Vagina (tissue), 2 donors: ENCODE measurements at regions not wholly inside any gene's neighbourhood (a gene's known extent, or its start where the extent isn't known, plus 50 kb on each side); places are given as distances from the start of the nearest gene placed in this dataset.

Source experiments
- POLR2A ChIP-seq, 2 donors: fragments of 450-650 bp; IDR thresholded peaks; one replicate each; pipeline ENCODE4 v1.6.1; 2017; ENCODE audit warnings: antibody characterized with exemption in 2 of 2, mild to moderate bottlenecking in 2 of 2, moderate library complexity in 2 of 2
- POLR2AphosphoS5 ChIP-seq, 2 donors: sonication (generic); formaldehyde crosslinking; IDR thresholded peaks; one replicate each; pipeline ENCODE4 v1.9.0; 2017; ENCODE audit warnings: antibody characterized with exemption in 2 of 2, mild to moderate bottlenecking in 2 of 2, low read depth in 1 of 2; ENCODE audit not compliant: insufficient read depth in 1 of 2
- TF ChIP-seq, protein P1 (sequence below), 3 experiments: fragments of 450-650 bp in 2 of 3; fragments of 200-600 bp in 1 of 3; sonication (generic) in 1 of 3; IDR thresholded peaks; one replicate each; pipeline ENCODE4 v1.5.1; 2017 to 2019; ENCODE audit warnings: antibody characterized with exemption in 3 of 3, mild to moderate bottlenecking in 2 of 3, moderate library complexity in 2 of 3

DNA sequence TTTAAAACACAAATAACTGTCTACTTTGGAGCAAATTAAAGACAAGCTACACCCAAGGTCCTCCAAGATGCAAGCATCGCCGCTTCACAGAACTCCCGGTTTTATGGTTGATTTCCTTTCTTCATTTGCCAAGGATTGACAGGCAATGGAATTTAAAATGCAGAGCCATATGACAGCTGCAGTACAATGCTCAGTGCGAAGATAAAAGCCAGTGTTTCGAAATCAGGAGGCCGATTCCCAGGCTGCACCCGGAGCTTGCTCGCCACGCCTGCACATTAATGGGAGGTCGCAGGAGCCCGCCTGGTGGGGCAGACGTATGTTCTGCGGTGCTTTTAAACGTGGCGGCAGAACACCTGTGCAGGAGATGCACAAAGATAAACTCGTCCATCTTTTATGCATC, 727.6 kb upstream of the SOX11 start:
- TF ChIP-seq POLR2A (IDR thresholded peaks at IDR 0.05) (no peak), POLR2AphosphoS5 (IDR thresholded peaks at IDR 0.05; ENCODE audit: insufficient read depth in 1 of 2, low read depth in 1 of 2) (no peak)
- TF ChIP-seq, protein P1, sequence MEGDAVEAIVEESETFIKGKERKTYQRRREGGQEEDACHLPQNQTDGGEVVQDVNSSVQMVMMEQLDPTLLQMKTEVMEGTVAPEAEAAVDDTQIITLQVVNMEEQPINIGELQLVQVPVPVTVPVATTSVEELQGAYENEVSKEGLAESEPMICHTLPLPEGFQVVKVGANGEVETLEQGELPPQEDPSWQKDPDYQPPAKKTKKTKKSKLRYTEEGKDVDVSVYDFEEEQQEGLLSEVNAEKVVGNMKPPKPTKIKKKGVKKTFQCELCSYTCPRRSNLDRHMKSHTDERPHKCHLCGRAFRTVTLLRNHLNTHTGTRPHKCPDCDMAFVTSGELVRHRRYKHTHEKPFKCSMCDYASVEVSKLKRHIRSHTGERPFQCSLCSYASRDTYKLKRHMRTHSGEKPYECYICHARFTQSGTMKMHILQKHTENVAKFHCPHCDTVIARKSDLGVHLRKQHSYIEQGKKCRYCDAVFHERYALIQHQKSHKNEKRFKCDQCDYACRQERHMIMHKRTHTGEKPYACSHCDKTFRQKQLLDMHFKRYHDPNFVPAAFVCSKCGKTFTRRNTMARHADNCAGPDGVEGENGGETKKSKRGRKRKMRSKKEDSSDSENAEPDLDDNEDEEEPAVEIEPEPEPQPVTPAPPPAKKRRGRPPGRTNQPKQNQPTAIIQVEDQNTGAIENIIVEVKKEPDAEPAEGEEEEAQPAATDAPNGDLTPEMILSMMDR (IDR thresholded peaks at IDR 0.05), result no peak
